ENCODE measurements at regions not wholly inside any gene's neighbourhood (a gene's known extent, or its start where the extent isn't known, plus 50 kb on each side); places are given as distances from the start of the nearest gene placed in this dataset.

DNA sequence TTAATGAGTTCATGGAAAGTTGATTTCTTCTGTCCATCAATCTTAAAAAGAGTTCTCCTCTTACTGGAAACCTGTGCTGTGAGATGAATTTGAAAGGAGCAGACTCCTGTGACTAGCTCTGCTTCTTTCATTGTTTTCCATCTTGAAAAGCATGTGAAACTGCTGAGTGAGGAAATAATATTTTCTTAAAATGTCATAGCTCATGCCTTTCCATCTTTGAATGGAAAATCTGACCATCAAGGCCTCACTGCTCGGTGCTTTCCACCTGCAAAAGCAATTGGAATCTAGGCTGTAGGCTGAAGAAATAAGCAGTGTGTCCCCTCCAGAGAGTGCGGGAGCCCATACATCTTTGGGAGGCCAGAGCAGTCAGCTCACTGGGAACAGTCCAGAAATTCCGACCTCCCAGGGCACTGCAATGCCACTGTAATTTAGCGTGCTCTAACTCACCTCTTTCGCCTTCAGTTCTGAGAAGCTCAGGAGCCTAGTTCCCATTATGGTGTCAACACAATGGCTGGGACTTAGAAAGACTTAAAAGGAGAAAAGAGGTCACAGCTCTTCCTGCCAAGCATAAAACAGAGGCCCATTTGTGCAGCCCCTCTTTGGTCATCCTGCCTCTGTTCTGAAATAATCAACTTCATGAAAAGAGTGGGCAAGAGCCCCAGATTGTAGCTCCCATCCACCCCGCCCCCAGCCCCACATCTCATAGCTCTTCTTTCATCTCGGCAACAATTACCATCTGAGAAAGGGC lies 50.4 kb upstream of the F3 start:
- TF ChIP-seq, protein P1, sequence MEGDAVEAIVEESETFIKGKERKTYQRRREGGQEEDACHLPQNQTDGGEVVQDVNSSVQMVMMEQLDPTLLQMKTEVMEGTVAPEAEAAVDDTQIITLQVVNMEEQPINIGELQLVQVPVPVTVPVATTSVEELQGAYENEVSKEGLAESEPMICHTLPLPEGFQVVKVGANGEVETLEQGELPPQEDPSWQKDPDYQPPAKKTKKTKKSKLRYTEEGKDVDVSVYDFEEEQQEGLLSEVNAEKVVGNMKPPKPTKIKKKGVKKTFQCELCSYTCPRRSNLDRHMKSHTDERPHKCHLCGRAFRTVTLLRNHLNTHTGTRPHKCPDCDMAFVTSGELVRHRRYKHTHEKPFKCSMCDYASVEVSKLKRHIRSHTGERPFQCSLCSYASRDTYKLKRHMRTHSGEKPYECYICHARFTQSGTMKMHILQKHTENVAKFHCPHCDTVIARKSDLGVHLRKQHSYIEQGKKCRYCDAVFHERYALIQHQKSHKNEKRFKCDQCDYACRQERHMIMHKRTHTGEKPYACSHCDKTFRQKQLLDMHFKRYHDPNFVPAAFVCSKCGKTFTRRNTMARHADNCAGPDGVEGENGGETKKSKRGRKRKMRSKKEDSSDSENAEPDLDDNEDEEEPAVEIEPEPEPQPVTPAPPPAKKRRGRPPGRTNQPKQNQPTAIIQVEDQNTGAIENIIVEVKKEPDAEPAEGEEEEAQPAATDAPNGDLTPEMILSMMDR (IDR thresholded peaks at IDR 0.05; ENCODE audit: insufficient read depth, low read length) = no peak
- no peak for TF ChIP-seq POLR2AphosphoS5 (IDR thresholded peaks at IDR 0.05; ENCODE audit: low read depth)
- TF ChIP-seq GABPA (IDR thresholded peaks at IDR 0.05; ENCODE audit: low read depth) = no peak
- TF ChIP-seq, protein P2, sequence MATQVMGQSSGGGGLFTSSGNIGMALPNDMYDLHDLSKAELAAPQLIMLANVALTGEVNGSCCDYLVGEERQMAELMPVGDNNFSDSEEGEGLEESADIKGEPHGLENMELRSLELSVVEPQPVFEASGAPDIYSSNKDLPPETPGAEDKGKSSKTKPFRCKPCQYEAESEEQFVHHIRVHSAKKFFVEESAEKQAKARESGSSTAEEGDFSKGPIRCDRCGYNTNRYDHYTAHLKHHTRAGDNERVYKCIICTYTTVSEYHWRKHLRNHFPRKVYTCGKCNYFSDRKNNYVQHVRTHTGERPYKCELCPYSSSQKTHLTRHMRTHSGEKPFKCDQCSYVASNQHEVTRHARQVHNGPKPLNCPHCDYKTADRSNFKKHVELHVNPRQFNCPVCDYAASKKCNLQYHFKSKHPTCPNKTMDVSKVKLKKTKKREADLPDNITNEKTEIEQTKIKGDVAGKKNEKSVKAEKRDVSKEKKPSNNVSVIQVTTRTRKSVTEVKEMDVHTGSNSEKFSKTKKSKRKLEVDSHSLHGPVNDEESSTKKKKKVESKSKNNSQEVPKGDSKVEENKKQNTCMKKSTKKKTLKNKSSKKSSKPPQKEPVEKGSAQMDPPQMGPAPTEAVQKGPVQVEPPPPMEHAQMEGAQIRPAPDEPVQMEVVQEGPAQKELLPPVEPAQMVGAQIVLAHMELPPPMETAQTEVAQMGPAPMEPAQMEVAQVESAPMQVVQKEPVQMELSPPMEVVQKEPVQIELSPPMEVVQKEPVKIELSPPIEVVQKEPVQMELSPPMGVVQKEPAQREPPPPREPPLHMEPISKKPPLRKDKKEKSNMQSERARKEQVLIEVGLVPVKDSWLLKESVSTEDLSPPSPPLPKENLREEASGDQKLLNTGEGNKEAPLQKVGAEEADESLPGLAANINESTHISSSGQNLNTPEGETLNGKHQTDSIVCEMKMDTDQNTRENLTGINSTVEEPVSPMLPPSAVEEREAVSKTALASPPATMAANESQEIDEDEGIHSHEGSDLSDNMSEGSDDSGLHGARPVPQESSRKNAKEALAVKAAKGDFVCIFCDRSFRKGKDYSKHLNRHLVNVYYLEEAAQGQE (IDR thresholded peaks at IDR 0.05; ENCODE audit: insufficient replicate concordance, low read depth) = no peak
